ENCODE measurements at regions not wholly inside any gene's neighbourhood (a gene's known extent, or its start where the extent isn't known, plus 50 kb on each side); places are given as distances from the start of the nearest gene placed in this dataset.

GRCh38 chr21:25005388-25005787 is 601.9 kb downstream of the MRPL39 start:
- in situ Hi-C loops (cut with MboI; ENCODE audit: low pct_unique_long_range_greater_than_20kb, low sequenced_read_pairs) = no loop called here
- no peak for DNase-seq

DNA sequence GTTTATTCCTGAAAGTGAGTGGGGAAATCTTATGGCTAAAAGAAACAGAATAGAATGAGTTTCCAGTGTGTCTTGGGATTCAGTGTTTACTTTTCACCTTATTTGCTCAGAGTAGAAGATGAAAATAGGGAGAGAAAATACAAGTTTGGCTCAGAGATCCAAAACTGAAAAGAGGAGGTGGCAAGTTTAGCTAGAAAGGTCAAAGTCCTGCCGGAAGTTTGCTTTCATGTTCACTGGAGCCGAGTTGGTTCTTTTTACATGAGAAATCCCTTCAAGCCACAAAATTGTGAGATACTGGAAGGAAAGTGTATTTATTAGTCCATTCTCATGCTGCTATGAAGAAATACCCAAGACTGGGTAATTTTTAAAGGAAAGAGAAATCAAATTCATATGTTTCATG is 604.6 kb downstream of the MRPL39 start:
- in situ Hi-C loops (cut with MboI; ENCODE audit: low pct_unique_long_range_greater_than_20kb, low sequenced_read_pairs) = no loop called here

GRCh38 chr21:24995216-24995615 is 612.1 kb downstream of the MRPL39 start:
- DNase-seq = no peak
- in situ Hi-C loops (cut with MboI; ENCODE audit: low pct_unique_long_range_greater_than_20kb, low sequenced_read_pairs) = no loop called here

More for the DNA sequence above, 604.6 kb downstream of the MRPL39 start:
- no peak for DNase-seq

- DNase-seq = no peak
- in situ Hi-C loops (cut with MboI; ENCODE audit: low pct_unique_long_range_greater_than_20kb, low sequenced_read_pairs) = no loop called here
These were observed 612.6 kb downstream of the MRPL39 start for GRCh38 chr21:24994717-24995116.

- DNase-seq = no peak
- in situ Hi-C loops (cut with MboI; ENCODE audit: low pct_unique_long_range_greater_than_20kb, low sequenced_read_pairs) = no loop called here
These were observed 617.8 kb downstream of the MRPL39 start for GRCh38 chr21:24989516-24989915.

DNA sequence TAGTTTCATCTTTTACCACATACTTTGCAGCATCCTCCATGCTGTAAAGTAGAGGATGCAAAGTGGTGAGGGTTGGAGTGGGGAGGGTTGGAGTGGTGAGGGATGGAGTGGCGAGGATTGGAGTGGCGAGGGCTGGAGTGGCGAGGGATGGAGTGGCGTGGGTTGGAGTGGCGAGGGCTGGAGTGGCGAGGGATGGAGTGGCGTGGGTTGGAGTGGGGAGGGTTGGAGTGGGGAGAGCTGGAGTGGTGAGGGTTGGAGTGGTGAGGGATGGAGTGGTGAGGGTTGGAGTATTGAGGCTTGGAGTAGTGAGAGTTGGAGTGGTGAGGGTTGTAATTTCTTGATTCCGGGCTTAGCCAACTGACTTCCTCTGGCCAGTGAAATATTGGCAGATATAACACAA is 618.3 kb downstream of the MRPL39 start:
- in situ Hi-C loops (cut with MboI; ENCODE audit: low pct_unique_long_range_greater_than_20kb, low sequenced_read_pairs) = no loop called here
- no peak for DNase-seq

DNA sequence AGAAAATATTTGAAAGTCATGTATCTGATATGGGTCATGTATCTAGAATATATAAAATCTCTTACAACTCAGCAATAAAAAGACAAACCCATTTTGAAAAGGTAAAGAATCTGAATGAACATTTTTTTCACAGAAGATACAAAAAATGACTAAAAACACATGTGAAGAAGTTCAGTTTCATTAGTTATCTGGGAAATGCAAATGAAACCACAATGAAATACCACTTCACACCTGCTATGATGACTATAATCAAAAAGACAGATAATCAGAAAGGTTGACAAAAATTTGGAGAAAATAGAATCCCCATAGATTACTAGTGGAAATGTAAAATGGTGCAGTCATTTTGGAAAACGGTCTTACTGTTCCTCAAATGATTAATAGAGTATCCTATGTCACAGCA is 631.0 kb downstream of the MRPL39 start:
- DNase-seq = no peak
- in situ Hi-C loops (cut with MboI; ENCODE audit: low pct_unique_long_range_greater_than_20kb, low sequenced_read_pairs) = no loop called here

DNA sequence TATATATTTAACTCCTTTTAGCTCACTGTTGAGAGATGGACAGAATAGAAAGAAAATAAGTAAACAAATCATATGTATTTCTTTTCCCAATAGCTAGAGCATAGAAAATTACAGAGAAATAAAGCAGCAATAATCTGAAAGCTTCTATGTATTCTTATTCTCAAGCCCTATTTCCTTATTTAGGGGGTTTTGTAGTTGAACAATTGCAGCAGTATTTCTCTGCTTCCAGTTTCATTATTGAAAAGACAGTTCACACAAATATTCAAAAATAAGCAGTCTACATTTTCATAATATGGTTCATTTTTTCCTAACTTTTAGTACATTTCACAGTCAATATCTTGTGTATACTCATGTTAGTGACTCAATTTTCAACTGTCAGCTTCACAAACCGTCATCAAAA is 638.2 kb downstream of the MRPL39 start:
- in situ Hi-C loops (cut with MboI; ENCODE audit: low pct_unique_long_range_greater_than_20kb, low sequenced_read_pairs) = no loop called here
- no peak for DNase-seq

DNA sequence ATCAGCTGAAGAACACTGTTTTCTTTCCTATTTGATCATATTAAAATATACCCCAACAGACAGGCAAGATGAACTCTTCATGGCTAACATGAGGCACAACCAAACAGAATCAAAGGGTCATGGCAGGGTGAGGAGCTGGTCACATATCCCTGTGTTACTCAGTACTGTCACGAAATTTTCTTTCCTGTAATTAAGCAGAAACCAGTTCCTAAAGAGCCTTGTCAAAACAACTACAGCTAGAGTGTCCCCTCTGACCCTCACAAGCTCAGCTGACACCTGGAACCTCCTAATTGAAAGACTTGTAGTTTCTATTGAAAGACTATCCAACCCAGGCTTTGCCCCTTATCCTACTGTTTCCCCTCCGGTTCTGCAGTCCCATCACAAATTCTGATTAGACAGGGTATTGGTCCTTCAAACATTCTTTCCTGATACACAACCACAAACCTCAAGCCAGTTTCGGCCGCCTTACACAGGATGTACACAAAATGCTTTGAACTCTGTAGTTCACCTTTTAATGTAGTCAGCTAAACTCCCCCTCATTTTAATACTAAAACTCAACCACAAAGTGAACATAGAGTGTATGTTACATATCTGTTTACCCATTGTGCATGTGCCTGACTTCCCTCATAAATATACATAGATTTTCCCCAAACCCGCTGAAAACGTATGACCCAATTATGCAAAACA is 651.9 kb downstream of the MRPL39 start:
- in situ Hi-C loops (cut with MboI; ENCODE audit: low pct_unique_long_range_greater_than_20kb, low sequenced_read_pairs) = no loop called here
- DNase-seq = no peak

GRCh38 chr21:24948186-24948585 is 659.1 kb downstream of the MRPL39 start:
- in situ Hi-C loops (cut with MboI; ENCODE audit: low pct_unique_long_range_greater_than_20kb, low sequenced_read_pairs) = no loop called here
- no peak for DNase-seq

GRCh38 chr21:24945910-24946309 is 661.4 kb downstream of the MRPL39 start:
- in situ Hi-C loops (cut with MboI; ENCODE audit: low pct_unique_long_range_greater_than_20kb, low sequenced_read_pairs) = no loop called here
- DNase-seq = no peak

DNA sequence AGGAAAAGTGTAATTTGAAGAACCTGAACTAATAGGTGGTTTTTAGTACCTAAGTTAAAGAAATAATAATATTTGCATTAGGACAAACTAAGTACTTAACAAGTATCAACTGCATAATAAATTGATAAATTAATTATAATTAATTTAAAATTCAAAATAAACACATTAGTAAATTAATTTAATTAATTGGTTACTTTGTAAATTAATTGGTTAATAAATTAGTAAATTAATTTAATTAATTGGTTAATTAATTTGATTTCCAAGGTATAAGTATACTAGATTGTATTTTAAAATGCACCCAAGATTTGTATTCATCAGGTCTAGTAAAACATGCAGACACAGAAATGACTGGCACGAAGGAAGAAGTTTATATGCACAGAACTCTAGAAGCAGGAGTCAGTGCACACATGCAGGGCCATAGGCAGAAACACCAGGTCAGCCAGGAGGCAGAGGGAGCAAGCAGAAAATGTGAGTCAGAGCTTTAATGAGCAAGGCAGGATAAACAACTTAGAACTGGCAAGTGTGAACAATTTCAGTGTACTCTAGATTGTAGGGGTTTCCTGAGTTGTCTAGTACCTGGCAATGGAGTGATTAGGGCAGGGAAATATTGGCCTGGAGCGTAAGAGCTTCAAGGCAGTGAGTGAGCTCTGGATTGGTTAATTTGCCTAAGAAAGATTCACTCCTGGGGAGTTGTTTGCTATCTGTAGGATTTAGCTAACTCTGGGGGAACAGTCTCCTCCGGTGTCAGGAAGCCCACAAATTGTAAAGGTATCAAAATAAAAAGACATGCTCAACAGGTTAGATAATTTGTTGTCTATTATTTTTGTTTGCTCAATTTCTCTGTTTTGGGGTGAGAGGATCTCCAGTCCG is 665.7 kb downstream of the MRPL39 start:
- in situ Hi-C loops (cut with MboI; ENCODE audit: low pct_unique_long_range_greater_than_20kb, low sequenced_read_pairs) = no loop called here
- DNase-seq = no peak

DNA sequence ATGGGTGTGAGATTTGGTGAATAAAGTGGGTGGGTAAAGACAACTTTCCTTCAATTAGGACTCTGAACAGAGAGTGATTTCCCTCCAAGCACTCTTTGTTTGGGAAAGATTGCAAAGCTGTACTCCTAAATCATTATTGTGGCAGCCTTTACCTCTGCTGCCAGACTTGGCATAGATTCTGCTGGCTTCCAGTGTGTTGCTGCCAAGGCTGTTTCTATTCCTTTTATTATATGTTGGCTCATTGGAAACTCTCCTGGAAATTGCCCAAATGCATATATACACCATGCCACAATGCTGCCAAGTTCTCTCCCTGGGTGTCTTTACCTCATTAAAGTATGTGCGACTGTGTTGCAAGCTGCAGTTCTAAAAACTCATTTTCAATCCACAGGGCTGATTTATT is 668.0 kb downstream of the MRPL39 start:
- no peak for DNase-seq

DNA sequence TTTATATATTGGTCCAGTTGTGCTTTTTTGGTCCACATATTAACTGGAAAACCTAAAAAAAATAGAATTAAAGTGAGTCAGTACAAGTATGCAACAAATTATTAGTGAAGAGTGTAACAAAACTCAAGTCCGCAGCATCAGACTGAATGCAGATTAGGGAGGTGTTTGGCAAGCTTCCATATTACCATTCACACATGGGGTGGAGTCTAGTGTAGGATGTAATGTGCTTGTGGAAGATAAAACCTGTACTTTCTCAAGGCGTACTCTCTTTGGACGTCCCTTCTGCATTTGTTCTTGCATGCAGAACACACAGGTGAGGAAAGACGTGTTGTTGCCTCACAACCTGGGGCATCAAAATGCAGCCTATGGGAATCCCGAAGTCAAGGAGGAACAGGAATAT is 668.7 kb downstream of the MRPL39 start:
- DNase-seq = no peak
- in situ Hi-C loops (cut with MboI; ENCODE audit: low pct_unique_long_range_greater_than_20kb, low sequenced_read_pairs) = no loop called here

More for the DNA sequence above, 668.0 kb downstream of the MRPL39 start:
- in situ Hi-C loops (cut with MboI; ENCODE audit: low pct_unique_long_range_greater_than_20kb, low sequenced_read_pairs) = no loop called here

DNA sequence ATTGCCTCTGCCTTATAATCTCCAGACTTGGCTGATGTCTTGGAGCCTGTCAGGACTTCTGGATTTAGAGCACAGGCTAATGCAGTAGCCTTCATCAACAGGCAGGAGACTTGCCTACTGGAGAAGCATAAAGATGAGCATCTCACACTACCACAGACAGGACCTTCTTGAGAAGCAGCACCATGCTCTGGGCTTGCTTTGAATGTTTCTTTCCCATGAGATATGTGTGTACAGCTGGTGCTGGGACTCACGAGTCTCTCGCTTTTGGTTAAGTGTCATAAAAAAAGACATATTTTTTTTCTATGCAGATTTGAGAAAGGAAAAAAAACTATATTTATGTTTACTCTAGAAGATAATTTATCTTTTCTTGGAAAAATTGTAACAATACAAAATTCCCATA is 671.3 kb downstream of the MRPL39 start:
- in situ Hi-C loops (cut with MboI; ENCODE audit: low pct_unique_long_range_greater_than_20kb, low sequenced_read_pairs) = no loop called here
- DNase-seq = no peak

GRCh38 chr21:24910591-24910990 is 696.7 kb downstream of the MRPL39 start:
- no peak for DNase-seq
- in situ Hi-C loops (cut with MboI; ENCODE audit: low pct_unique_long_range_greater_than_20kb, low sequenced_read_pairs) = no loop called here

DNA sequence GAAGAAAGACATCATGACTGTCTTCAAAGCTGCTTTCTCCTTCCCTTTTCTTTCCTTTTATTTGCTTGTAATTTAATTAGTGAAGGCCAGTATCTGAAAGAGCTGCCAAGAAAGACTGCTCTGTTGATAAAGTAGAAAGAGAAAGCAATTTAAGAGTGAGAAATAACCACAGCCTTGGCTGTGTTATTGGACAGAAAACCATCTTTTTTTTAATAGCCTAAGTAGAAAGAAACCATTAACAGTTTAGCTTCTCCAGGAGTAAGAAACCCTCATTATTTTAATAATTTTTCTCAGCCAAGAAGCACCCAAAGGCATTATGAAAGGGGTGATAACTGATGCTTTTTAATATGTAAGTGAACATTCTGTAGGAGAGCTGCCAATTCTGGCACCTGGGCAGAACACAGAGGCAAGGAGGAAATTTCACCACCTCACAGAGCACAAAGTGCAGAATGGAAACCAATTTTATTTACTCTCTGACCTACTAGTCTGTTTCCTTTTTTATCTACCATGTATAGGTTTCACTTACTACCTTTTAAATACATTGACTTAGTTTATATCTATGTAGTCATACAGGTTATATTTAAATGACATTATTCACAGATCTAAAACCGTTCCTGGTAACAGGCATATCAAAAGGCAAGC is 703.2 kb downstream of the MRPL39 start:
- in situ Hi-C loops (cut with MboI; ENCODE audit: low pct_unique_long_range_greater_than_20kb, low sequenced_read_pairs) = no loop called here
- no peak for DNase-seq

- in situ Hi-C loops (cut with MboI; ENCODE audit: low pct_unique_long_range_greater_than_20kb, low sequenced_read_pairs) = no loop called here
- DNase-seq = no peak
These were observed 708.1 kb downstream of the MRPL39 start for GRCh38 chr21:24899138-24899537.

- in situ Hi-C loops (cut with MboI; ENCODE audit: low pct_unique_long_range_greater_than_20kb, low sequenced_read_pairs) = no loop called here
- no peak for DNase-seq
These were observed 709.4 kb downstream of the MRPL39 start for GRCh38 chr21:24897883-24898282.

GRCh38 chr21:24896735-24897124 is 710.6 kb downstream of the MRPL39 start:
- no peak for DNase-seq
- in situ Hi-C loops (cut with MboI; ENCODE audit: low pct_unique_long_range_greater_than_20kb, low sequenced_read_pairs) = no loop called here

Data from KBM-7 (cell line).